ENCODE measurements at regions not wholly inside any gene's neighbourhood (a gene's known extent, or its start where the extent isn't known, plus 50 kb on each side); places are given as distances from the start of the nearest gene placed in this dataset.

GRCh38 chr6:19664878-19665612 is 172.1 kb upstream of the ID4 start:
- no peak overlapping the region for H2AFZ ChIP-seq (ENCODE audit: low read depth)
- no peak overlapping the region for H3K4me3 ChIP-seq (IDR thresholded peaks at IDR 0.05; ENCODE audit: insufficient read depth, low read depth, low read length)
- TF ChIP-seq CTCF (conservative IDR thresholded peaks at IDR 0.05; ENCODE audit: low read depth, low read length): no peak
- H3K4me2 ChIP-seq: no peak overlapping the region
- no peaks in the 10 kb centered on the region for H3K36me3 ChIP-seq (ENCODE audit: insufficient read depth)
- H3K79me2 ChIP-seq (ENCODE audit: insufficient read depth, low read depth): no peaks in the 10 kb centered on the region
- H3K27me3 ChIP-seq (ENCODE audit: insufficient read depth, low read depth): no peaks in the 10 kb centered on the region
- no peaks in the 10 kb centered on the region for H4K20me1 ChIP-seq (ENCODE audit: insufficient read depth)
- no peak overlapping the region for H3K9ac ChIP-seq
- H3K4me1 ChIP-seq (ENCODE audit: low read depth, poor library complexity, severe bottlenecking): peaks cover 17% of the 10 kb centered on the region
- no peak overlapping the region for H3K27ac ChIP-seq

GRCh38 chr6:19665613-19665909 is 171.6 kb upstream of the ID4 start:
- no peak for TF ChIP-seq CTCF (conservative IDR thresholded peaks at IDR 0.05; ENCODE audit: low read depth, low read length)
- Histone ChIP-seq H2AFZ (ENCODE audit: low read depth) (no peak overlapping the region), H4K20me1 (ENCODE audit: insufficient read depth) (no peaks in the 10 kb centered on the region), H3K36me3 (ENCODE audit: insufficient read depth) (no peaks in the 10 kb centered on the region), H3K4me2 (no peak overlapping the region), H3K9ac (no peak overlapping the region), H3K4me1 (ENCODE audit: low read depth, poor library complexity, severe bottlenecking) (peaks cover 17% of the 10 kb centered on the region), H3K79me2 (ENCODE audit: insufficient read depth, low read depth) (no peaks in the 10 kb centered on the region), H3K4me3 (IDR thresholded peaks at IDR 0.05; ENCODE audit: insufficient read depth, low read depth, low read length) (no peak overlapping the region), H3K27me3 (ENCODE audit: insufficient read depth, low read depth) (no peaks in the 10 kb centered on the region), H3K27ac (no peak overlapping the region)

GRCh38 chr6:19668710-19669109 is 168.5 kb upstream of the ID4 start:
- peaks cover 17% of the 10 kb centered on the region for H3K4me1 ChIP-seq (ENCODE audit: low read depth, poor library complexity, severe bottlenecking)
- H3K79me2 ChIP-seq (ENCODE audit: insufficient read depth, low read depth): no peaks in the 10 kb centered on the region
- peak overlapping the region; percentile 33; the same call in 1 of the 2 replicates for H3K4me2 ChIP-seq
- no peaks in the 10 kb centered on the region for H3K36me3 ChIP-seq (ENCODE audit: insufficient read depth)
- H3K27ac ChIP-seq: peak overlapping the region; percentile 10; the same call in 1 of the 2 replicates
- no peak overlapping the region for H3K9ac ChIP-seq
- peak overlapping the region; percentile 49; the same call in 1 of the 2 replicates for H2AFZ ChIP-seq (ENCODE audit: low read depth)
- H4K20me1 ChIP-seq (ENCODE audit: insufficient read depth): no peaks in the 10 kb centered on the region
- no peak overlapping the region for H3K4me3 ChIP-seq (IDR thresholded peaks at IDR 0.05; ENCODE audit: insufficient read depth, low read depth, low read length)
- TF ChIP-seq CTCF (conservative IDR thresholded peaks at IDR 0.05; ENCODE audit: low read depth, low read length): no peak
- H3K27me3 ChIP-seq (ENCODE audit: insufficient read depth, low read depth): no peaks in the 10 kb centered on the region

GRCh38 chr6:19669206-19669605 is 168.0 kb upstream of the ID4 start:
- peak overlapping the region; percentile 49; the same call in 1 of the 2 replicates for H2AFZ ChIP-seq (ENCODE audit: low read depth)
- peaks cover 17% of the 10 kb centered on the region for H3K4me1 ChIP-seq (ENCODE audit: low read depth, poor library complexity, severe bottlenecking)
- no peak overlapping the region for H3K4me3 ChIP-seq (IDR thresholded peaks at IDR 0.05; ENCODE audit: insufficient read depth, low read depth, low read length)
- peak overlapping the region; percentile 33; the same call in 1 of the 2 replicates for H3K4me2 ChIP-seq
- no peaks in the 10 kb centered on the region for H3K27me3 ChIP-seq (ENCODE audit: insufficient read depth, low read depth)
- no peaks in the 10 kb centered on the region for H4K20me1 ChIP-seq (ENCODE audit: insufficient read depth)
- TF ChIP-seq CTCF (conservative IDR thresholded peaks at IDR 0.05; ENCODE audit: low read depth, low read length): no peak
- H3K9ac ChIP-seq: no peak overlapping the region
- H3K79me2 ChIP-seq (ENCODE audit: insufficient read depth, low read depth): no peaks in the 10 kb centered on the region
- no peaks in the 10 kb centered on the region for H3K36me3 ChIP-seq (ENCODE audit: insufficient read depth)
- H3K27ac ChIP-seq: peak overlapping the region; percentile 10; the same call in 1 of the 2 replicates
